HG03139 (cell line): ENCODE measurements at regions not wholly inside any gene's neighbourhood (a gene's known extent, or its start where the extent isn't known, plus 50 kb on each side); places are given as distances from the start of the nearest gene placed in this dataset.

Experiments
- ATAC-seq: cut with Tn5 transposase; IDR thresholded peaks from one replicate; pipeline ENCODE4 v1.9.1; 2021; ENCODE audit not compliant: unreplicated experiment

DNA sequence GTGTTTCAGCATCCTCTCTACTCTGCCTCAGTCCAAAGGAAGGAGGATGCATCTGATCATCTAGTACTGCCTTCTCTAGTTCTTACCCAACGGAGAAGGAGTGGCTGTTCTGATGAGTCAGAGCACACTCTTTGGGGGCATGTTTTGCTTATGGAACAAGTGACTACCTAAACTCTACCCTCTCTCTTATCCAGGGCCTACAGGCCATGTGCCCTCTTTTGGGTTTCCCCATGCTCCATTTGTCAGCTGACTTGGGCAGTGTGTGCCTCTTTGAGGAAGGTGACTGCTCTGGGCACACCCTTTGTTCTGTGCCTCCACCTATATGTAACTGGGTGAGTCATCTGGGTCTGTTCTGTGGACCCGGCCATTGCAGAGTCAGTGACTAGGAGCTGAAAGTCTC, 89.6 kb upstream of the BNC2 start:
- no peak for ATAC-seq

DNA sequence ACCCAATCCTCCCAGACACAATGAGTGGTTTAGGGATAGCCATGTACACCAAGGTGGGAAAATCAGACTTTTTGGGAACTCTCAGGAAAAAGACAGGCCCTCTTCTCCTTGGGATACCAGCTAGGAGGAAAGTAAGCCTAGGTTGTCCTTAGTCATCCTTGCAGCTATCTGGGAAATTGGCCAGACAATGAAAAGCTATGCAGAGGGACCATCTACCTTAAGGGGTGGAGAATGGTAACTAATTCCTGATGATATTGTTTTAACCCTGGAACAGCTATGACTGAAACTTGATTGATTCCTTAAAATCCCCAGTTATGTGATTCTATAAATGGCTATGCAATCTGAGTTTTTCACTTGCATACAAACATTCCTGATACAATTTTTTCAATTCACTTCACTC, 88.9 kb upstream of the BNC2 start:
- ATAC-seq, result no peak

GRCh38 chr9:16954040-16954439, 83.6 kb upstream of the BNC2 start:
- ATAC-seq, result no peak

DNA sequence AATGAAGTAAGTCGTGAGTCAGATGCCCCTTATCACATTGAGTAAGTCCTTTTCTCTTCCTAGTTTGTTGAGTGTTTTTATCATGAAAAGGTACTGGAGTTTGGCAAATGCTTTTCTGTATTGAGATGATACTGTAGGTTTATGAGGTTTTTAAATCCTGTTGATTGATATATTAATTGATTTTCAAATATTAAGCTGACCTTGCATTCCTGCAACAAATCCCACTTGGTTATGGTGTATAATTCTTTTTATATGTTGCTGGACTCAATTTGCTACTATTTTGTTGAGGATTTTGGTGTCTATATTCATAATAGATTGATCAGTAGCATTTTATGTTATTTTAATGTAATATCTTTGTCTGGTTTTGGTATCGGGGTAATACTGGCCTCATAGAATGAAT, 81.0 kb upstream of the BNC2 start:
- ATAC-seq, result no peak

DNA sequence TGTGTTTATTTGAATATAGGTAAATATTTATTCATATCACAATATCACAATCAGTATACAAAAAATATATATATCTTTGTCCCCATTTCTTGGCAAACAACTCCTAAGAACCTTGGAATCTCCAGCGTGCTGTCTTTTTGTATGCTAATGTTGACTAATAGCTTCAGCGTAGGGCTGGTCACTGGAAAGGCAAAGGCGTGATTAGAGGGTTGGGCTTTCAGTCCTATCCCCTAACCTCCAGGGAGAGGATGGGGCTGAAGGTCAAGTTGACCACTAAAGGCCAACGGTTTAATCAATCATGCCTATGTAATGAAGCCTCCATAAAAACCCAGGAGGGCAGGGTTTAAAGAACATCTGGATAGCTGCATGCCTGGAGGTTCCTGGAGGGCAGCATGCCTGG, 79.6 kb upstream of the BNC2 start:
- no peak for ATAC-seq

DNA sequence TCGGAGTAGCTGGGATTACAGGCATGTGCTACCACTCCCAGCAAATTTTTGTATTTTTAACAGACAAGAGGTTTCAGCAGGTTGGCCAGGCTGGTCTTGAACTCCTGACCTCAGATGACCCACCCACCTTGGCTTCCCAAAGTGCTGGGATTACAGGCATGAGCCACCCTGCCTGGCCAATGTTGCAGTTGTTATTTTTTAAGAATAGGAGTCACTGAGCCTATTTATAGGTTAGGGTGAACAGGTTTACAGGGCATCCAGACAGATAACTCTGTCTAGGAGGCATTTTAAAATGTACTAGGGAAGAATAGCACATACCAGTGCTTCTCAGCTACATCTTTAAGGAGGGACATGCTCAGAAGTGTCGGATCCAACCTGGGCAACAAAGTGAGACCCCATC, 60.1 kb upstream of the BNC2 start:
- no peak for ATAC-seq

DNA sequence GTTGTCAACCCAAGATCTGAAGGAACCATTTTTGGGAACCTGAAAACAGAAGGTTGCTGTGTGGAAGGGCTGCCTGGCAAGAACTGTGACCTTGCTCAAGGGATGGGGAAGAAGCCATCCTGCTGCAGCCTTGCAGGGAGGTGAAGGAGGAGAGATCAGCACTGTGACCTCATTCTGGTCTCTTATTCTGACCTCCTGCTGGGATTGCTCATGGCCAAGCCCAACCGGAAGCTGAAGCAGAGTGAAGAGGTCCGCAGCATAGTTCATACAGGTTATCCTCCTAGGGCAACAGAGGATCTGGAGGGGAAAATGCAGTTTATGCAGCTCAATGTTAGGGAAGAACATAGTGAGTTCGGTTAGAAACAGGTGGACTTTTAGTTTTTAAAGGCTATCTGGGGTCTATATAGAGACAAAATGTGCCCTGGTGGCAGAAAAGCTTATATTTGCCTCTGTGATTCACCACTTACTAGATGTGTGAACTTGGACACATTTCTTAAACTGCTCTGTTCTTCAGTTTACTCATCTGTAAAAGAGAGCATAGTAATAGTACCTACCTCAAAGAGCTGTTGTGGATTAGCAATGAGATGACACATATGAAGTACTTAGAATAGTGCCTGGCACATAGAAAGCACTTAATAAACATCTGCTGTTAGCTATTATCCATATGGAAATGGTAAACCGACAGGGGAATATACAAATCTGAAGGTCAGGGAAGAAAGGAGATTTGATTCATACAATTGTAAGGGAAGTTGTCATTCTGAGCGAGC, 57.9 kb upstream of the BNC2 start:
- ATAC-seq, result no peak

DNA sequence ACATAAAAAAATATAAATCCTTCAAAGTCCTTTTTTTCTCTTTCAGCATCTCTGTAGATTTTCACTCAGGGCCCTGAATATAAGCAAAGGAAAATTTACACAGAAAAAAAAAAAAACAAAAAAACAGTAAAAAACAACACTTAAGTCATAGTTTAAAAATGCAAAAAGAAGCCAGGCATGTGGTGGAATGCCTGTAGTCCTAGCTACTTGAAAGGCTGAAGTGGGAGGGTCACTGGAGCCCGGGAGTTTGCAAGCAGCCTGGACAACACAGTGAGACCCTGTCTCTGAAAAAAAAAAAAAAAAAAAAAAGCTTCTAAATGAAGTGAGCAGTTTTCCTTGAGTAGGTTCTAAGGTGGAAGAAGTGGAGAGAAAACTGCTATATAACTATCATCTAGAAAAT, 55.0 kb upstream of the BNC2 start:
- ATAC-seq, result no peak

DNA sequence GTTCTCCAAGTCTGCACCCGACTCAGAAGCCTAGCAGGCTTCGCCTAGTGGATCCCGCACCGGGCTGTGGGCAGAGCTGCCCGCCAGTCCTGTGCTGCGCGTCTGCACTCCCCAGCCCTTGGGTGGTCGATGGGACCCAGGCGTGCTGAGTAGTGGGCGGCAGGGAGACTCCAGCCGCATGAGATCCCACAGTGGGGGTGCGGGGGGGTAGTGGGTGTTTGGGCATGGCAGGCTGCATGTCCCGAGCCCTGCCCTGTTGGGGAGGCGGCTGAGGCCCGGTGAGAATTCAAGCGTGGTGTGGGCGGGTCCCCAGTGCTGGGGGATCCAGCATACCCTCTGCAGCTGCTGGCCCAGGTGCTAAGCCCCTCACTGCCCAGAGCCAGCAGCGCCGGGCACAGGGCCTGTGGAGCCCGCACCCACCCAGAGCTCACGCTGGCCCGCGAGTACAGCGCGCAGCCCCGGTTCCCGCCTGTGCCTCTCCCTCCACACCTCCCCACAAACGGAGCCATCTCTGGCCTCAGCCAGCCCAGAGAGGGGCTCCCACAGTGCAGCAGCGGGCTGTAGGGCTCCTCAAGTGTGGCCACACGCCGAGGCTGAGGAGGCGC, 53.9 kb upstream of the BNC2 start:
- no peak for ATAC-seq

- no peak for ATAC-seq
Observed at GRCh38 chr9:16921855-16922254, 51.4 kb upstream of the BNC2 start.
